ENCODE measurements at regions not wholly inside any gene's neighbourhood (a gene's known extent, or its start where the extent isn't known, plus 50 kb on each side); places are given as distances from the start of the nearest gene placed in this dataset.
A peak's percentile ranks its signal among the peaks of the same experiment; 100 is the strongest.

DNA sequence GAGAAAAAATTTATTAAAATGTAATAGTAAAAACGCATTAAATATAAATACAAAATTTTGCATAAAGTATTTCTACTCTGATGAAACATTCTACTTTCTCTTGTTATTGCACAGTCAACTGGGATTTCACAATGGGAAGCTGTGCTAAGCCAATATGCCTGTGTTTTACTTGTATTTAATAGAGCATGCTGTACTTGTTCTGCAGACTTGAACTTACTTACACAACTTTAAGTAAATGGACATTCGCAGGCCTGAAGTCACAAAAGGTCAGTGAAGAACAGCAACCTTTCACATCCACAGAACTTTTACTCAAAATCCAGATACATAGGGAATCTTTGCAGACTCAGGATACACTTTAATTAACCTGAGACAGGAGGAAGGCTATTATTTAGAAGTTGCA is 409.5 kb downstream of the BTBD3 start:
- H3K9ac ChIP-seq (ENCODE audit: low read depth in 1 of 2, low read length in 2 of 2), result no peak overlapping the region
- DNase-seq (ENCODE audit: low spot score), result no peak
- TF ChIP-seq HNF4A (conservative IDR thresholded peaks at IDR 0.05) (peak in 1 of 2 donors; percentile 76), JUND (IDR thresholded peaks at IDR 0.05) (peak in 1 of 2 donors; percentile 66), GABPA (IDR thresholded peaks at IDR 0.05 in 1 of 2, conservative IDR thresholded peaks at IDR 0.05 in 1 of 2) (peak in 1 of 2 donors; percentile 49), RAD21 (IDR thresholded peaks at IDR 0.05) (peak in 1 of 2 donors; percentile 36), TAF1 (conservative IDR thresholded peaks at IDR 0.05) (no peak), RXRA (IDR thresholded peaks at IDR 0.05) (peak; percentile 24 to 94), FOXA1 (IDR thresholded peaks at IDR 0.05) (no peak), FOXA2 (IDR thresholded peaks at IDR 0.05) (peak; percentile 45), YY1 (IDR thresholded peaks at IDR 0.05) (peak; percentile 52), NR2F2 (IDR thresholded peaks at IDR 0.05) (no peak), HNF4G (IDR thresholded peaks at IDR 0.05) (no peak), EGR1 (IDR thresholded peaks at IDR 0.05; ENCODE audit: low read depth in 2 of 2) (peak in 1 of 2 donors; percentile 43)
- TF ChIP-seq, protein P1, sequence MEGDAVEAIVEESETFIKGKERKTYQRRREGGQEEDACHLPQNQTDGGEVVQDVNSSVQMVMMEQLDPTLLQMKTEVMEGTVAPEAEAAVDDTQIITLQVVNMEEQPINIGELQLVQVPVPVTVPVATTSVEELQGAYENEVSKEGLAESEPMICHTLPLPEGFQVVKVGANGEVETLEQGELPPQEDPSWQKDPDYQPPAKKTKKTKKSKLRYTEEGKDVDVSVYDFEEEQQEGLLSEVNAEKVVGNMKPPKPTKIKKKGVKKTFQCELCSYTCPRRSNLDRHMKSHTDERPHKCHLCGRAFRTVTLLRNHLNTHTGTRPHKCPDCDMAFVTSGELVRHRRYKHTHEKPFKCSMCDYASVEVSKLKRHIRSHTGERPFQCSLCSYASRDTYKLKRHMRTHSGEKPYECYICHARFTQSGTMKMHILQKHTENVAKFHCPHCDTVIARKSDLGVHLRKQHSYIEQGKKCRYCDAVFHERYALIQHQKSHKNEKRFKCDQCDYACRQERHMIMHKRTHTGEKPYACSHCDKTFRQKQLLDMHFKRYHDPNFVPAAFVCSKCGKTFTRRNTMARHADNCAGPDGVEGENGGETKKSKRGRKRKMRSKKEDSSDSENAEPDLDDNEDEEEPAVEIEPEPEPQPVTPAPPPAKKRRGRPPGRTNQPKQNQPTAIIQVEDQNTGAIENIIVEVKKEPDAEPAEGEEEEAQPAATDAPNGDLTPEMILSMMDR (IDR thresholded peaks at IDR 0.05; ENCODE audit: low read depth, low read length, missing input control), result no peak
- TF ChIP-seq, protein P2, sequence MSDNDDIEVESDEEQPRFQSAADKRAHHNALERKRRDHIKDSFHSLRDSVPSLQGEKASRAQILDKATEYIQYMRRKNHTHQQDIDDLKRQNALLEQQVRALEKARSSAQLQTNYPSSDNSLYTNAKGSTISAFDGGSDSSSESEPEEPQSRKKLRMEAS (IDR thresholded peaks at IDR 0.05), result peak; percentile 96
- TF ChIP-seq, protein P3, sequence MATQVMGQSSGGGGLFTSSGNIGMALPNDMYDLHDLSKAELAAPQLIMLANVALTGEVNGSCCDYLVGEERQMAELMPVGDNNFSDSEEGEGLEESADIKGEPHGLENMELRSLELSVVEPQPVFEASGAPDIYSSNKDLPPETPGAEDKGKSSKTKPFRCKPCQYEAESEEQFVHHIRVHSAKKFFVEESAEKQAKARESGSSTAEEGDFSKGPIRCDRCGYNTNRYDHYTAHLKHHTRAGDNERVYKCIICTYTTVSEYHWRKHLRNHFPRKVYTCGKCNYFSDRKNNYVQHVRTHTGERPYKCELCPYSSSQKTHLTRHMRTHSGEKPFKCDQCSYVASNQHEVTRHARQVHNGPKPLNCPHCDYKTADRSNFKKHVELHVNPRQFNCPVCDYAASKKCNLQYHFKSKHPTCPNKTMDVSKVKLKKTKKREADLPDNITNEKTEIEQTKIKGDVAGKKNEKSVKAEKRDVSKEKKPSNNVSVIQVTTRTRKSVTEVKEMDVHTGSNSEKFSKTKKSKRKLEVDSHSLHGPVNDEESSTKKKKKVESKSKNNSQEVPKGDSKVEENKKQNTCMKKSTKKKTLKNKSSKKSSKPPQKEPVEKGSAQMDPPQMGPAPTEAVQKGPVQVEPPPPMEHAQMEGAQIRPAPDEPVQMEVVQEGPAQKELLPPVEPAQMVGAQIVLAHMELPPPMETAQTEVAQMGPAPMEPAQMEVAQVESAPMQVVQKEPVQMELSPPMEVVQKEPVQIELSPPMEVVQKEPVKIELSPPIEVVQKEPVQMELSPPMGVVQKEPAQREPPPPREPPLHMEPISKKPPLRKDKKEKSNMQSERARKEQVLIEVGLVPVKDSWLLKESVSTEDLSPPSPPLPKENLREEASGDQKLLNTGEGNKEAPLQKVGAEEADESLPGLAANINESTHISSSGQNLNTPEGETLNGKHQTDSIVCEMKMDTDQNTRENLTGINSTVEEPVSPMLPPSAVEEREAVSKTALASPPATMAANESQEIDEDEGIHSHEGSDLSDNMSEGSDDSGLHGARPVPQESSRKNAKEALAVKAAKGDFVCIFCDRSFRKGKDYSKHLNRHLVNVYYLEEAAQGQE (IDR thresholded peaks at IDR 0.05), result peak; percentile 15
- TF ChIP-seq, protein P4, sequence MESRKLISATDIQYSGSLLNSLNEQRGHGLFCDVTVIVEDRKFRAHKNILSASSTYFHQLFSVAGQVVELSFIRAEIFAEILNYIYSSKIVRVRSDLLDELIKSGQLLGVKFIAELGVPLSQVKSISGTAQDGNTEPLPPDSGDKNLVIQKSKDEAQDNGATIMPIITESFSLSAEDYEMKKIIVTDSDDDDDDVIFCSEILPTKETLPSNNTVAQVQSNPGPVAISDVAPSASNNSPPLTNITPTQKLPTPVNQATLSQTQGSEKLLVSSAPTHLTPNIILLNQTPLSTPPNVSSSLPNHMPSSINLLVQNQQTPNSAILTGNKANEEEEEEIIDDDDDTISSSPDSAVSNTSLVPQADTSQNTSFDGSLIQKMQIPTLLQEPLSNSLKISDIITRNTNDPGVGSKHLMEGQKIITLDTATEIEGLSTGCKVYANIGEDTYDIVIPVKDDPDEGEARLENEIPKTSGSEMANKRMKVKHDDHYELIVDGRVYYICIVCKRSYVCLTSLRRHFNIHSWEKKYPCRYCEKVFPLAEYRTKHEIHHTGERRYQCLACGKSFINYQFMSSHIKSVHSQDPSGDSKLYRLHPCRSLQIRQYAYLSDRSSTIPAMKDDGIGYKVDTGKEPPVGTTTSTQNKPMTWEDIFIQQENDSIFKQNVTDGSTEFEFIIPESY (IDR thresholded peaks at IDR 0.05), result peak; percentile 81
- peaks cover 0 to 2% (median 0%) of the 10 kb centered on the region in 4 donors for H3K4me1 ChIP-seq (ENCODE audit: control insufficient read depth in 4 of 4, insufficient read depth in 4 of 4, low read length in 3 of 4)
- H3K9me3 ChIP-seq (ENCODE audit: control insufficient read depth in 4 of 4, low read length in 3 of 4), result no peaks in the 10 kb centered on the region
- H3K27ac ChIP-seq (ENCODE audit: low read depth in 1 of 2, low read length in 2 of 2), result no peak overlapping the region
- no peak overlapping the region for H3K4me3 ChIP-seq (ENCODE audit: low read depth in 1 of 3, low read length in 3 of 3)
- WGBS, result 48% methylated on average over 2 of the region's 2 CpGs
- H3K36me3 ChIP-seq (ENCODE audit: control insufficient read depth in 4 of 4, insufficient read depth in 3 of 4, low read depth in 1 of 4, low read length in 3 of 4), result no peaks in the 10 kb centered on the region
- H3K27me3 ChIP-seq (ENCODE audit: control insufficient read depth in 4 of 4, insufficient read depth in 4 of 4, low read length in 3 of 4), result no peaks in the 10 kb centered on the region

DNA sequence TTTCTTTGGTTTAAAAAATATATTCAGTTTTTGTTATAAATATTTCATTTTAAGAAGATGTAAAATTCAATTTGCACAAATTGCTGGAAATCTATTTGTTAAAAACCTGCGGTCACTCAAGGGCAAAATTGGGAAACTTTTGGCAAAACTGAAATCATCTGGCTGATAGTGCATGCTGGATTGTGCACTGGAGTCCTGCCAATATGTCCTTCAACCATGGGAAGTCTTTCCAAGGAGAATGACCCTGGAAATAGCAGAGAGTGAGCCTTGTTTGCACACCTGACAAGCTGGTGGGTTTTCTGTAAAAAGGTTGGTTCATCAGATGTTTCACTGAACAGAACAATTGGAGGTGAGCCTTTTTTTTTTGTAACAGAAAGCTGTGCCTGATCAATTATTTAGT is 413.5 kb downstream of the BTBD3 start:
- H3K27me3 ChIP-seq (ENCODE audit: control insufficient read depth in 4 of 4, insufficient read depth in 4 of 4, low read length in 3 of 4), result no peaks in the 10 kb centered on the region
- whole genome bisulfite sequencing, result 38% methylated on average over 1 of the region's 1 CpG
- no peak overlapping the region for H3K9ac ChIP-seq (ENCODE audit: low read depth in 1 of 2, low read length in 2 of 2)
- no peaks in the 10 kb centered on the region for H3K36me3 ChIP-seq (ENCODE audit: control insufficient read depth in 4 of 4, insufficient read depth in 3 of 4, low read depth in 1 of 4, low read length in 3 of 4)
- DNase-seq (ENCODE audit: low spot score), result no peak
- no peak overlapping the region for H3K4me3 ChIP-seq (ENCODE audit: low read depth in 1 of 3, low read length in 3 of 3)
- no peaks in the 10 kb centered on the region for H3K9me3 ChIP-seq (ENCODE audit: control insufficient read depth in 4 of 4, low read length in 3 of 4)
- no peak overlapping the region for H3K27ac ChIP-seq (ENCODE audit: low read depth in 1 of 2, low read length in 2 of 2)
- peaks cover 0 to 2% (median 0%) of the 10 kb centered on the region in 4 donors for H3K4me1 ChIP-seq (ENCODE audit: control insufficient read depth in 4 of 4, insufficient read depth in 4 of 4, low read length in 3 of 4)
- TF ChIP-seq HNF4A (conservative IDR thresholded peaks at IDR 0.05) (peak in 1 of 2 donors; percentile 58), SP1 (IDR thresholded peaks at IDR 0.05) (no peak), RAD21 (IDR thresholded peaks at IDR 0.05) (peak in 1 of 2 donors; percentile 33), FOXA2 (IDR thresholded peaks at IDR 0.05) (no peak), TAF1 (conservative IDR thresholded peaks at IDR 0.05) (no peak), EGR1 (IDR thresholded peaks at IDR 0.05; ENCODE audit: low read depth in 2 of 2) (no peak), NR2F2 (IDR thresholded peaks at IDR 0.05) (no peak)
- TF ChIP-seq, protein P4 (IDR thresholded peaks at IDR 0.05), result no peak
- TF ChIP-seq, protein P2 (IDR thresholded peaks at IDR 0.05), result peak; percentile 56
- TF ChIP-seq, protein P5, sequence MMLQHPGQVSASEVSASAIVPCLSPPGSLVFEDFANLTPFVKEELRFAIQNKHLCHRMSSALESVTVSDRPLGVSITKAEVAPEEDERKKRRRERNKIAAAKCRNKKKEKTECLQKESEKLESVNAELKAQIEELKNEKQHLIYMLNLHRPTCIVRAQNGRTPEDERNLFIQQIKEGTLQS (IDR thresholded peaks at IDR 0.05), result no peak
- TF ChIP-seq, protein P3 (IDR thresholded peaks at IDR 0.05), result no peak
